ENCODE measurements at regions not wholly inside any gene's neighbourhood (a gene's known extent, or its start where the extent isn't known, plus 50 kb on each side); places are given as distances from the start of the nearest gene placed in this dataset.

DNA sequence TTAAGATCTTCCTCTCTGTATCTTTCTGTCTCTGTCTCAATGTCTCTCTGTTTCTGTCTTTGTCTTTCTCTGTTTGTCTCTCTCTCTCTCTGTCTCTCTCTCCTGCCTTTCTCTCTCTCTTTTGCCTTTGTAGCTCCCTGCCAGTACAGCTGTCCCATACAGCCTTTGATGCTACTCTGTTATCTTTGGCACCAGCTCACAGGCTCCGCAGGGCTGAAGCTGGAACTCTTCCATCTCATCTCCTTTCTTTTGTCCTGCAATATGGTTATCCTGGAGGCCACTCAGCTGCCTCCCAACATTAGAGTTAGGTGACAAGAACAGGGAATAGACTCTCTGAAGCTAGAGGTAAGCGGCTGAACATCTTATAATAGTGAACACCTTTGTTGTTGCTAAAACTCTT, 354.3 kb upstream of the NEGR1 start:
- no peak for TF ChIP-seq CTCF (IDR thresholded peaks at IDR 0.05; ENCODE audit: borderline replicate concordance, insufficient read depth, low read depth, low read length)
- H3K4me3 ChIP-seq (ENCODE audit: low read depth, low read length): no peak overlapping the region

GRCh38 chr1:72635719-72636118, 353.4 kb upstream of the NEGR1 start:
- H3K4me3 ChIP-seq (ENCODE audit: low read depth, low read length): no peak overlapping the region
- TF ChIP-seq CTCF (IDR thresholded peaks at IDR 0.05; ENCODE audit: borderline replicate concordance, insufficient read depth, low read depth, low read length): no peak

GRCh38 chr1:72634946-72635345, 352.6 kb upstream of the NEGR1 start:
- TF ChIP-seq CTCF (IDR thresholded peaks at IDR 0.05; ENCODE audit: borderline replicate concordance, insufficient read depth, low read depth, low read length): no peak
- H3K4me3 ChIP-seq (ENCODE audit: low read depth, low read length): no peak overlapping the region

DNA sequence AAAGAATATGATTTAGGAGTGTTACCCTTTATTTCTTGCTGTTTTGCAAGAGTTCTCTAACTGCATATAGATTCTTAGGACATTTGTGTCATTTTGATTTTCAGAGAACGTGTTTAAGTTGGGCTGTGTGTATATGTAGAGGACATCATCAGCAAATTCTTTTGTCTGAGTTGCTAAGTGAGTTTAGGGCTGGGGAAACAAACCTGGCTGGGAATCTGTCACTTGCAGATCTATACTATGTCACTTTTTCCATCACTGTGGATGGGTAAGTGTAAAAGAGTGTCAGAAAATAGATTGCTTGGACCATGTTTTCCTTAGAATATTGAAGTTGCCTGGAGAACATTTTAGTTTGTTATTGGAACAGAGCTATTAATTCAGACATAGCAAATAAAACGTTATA, 349.1 kb upstream of the NEGR1 start:
- no peak for TF ChIP-seq CTCF (IDR thresholded peaks at IDR 0.05; ENCODE audit: borderline replicate concordance, insufficient read depth, low read depth, low read length)
- H3K4me3 ChIP-seq (ENCODE audit: low read depth, low read length): no peak overlapping the region

- H3K4me3 ChIP-seq (ENCODE audit: low read depth, low read length): no peak overlapping the region
- peak; percentile 40; the same call in 1 of the 2 replicates for TF ChIP-seq CTCF (IDR thresholded peaks at IDR 0.05; ENCODE audit: borderline replicate concordance, insufficient read depth, low read depth, low read length)
Measured at GRCh38 chr1:72623299-72623708, 341.0 kb upstream of the NEGR1 start.

- H3K4me3 ChIP-seq (ENCODE audit: low read depth, low read length): no peak overlapping the region
- no peak for TF ChIP-seq CTCF (IDR thresholded peaks at IDR 0.05; ENCODE audit: borderline replicate concordance, insufficient read depth, low read depth, low read length)
Measured at GRCh38 chr1:72620453-72620852, 338.1 kb upstream of the NEGR1 start.

DNA sequence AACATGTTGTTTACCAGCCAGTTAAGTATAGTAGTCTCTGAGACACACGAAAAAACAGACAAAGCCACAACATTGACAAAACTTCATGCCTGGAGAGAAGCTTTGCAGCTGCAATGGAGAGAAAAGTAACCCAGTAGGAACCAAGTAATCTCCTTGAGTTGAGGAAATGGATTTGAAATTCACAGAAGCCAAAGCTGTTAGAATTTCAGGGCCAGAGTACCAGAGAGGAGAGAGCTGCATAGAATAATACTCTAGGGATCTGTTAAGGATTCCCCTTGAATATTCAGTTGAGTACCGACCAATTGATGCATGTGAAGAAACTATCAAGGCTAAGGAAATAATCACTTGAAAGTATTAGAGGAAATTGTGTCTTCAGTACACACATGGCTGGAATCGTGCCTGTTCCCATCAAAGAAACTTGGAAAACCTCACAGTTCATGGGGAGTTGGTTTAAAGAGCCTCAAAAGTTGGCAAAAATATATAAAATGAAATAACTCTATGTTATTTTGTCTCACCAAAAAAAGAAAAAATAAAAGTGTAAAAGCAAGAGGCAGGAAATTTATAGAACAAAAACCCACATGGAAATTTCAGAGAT, 324.0 kb upstream of the NEGR1 start:
- no peak overlapping the region for H3K4me3 ChIP-seq (ENCODE audit: low read depth, low read length)
- no peak for TF ChIP-seq CTCF (IDR thresholded peaks at IDR 0.05; ENCODE audit: borderline replicate concordance, insufficient read depth, low read depth, low read length)

Measured in GM12875 (cell line).